GM12878 (cell line): ENCODE measurements at regions not wholly inside any gene's neighbourhood (a gene's known extent, or its start where the extent isn't known, plus 50 kb on each side); places are given as distances from the start of the nearest gene placed in this dataset.

Experiments
- ATAC-seq: fragments of 200-7000 bp; cut with Tn5 transposase; 3 replicates; pipeline ENCODE4 v1.9.1; 2020; ENCODE audit warnings: mild to moderate bottlenecking, moderate library complexity
- BruUV-seq: library from RNA; stranded (reverse); fragments of 400-500 nt; replicated peaks from 2 replicates; lab custom pipeline; 2021; lab: Mats Ljungman, UMichigan
- CTCF ChIA-PET: fragments of 300-600 bp; sonication (Branson Sonifier 250); formaldehyde crosslinking; extraction: SDS; loops from one replicate; lab custom pipeline; 2021; ENCODE audit warnings: inconsistent platforms; lab: Yijun Ruan, JAX
- POLR2A ChIA-PET: fragments of 350-600 bp; formaldehyde crosslinking; extraction: SDS; loops from one replicate; lab custom pipeline; 2021; ENCODE audit warnings: inconsistent platforms; lab: Charles Lee
- RAD21 ChIA-PET: fragments of 300-600 bp; sonication (Branson Sonifier 250); formaldehyde crosslinking; loops from one replicate; lab custom pipeline; 2023; ENCODE audit warnings: antibody characterized with exemption; ENCODE audit not compliant: unreplicated experiment; lab: Charles Lee
- SMC1A ChIA-PET: fragments of 300-600 bp; sonication (Branson Sonifier 250); formaldehyde crosslinking; loops from one replicate; lab custom pipeline; 2023; ENCODE audit not compliant: unreplicated experiment, uncharacterized antibody; lab: Charles Lee
- DNase-seq: peaks from one replicate; pipeline ENCODE4 v3.0.0-alpha.2; 2011; ENCODE audit warnings: low read depth, low spot score
- FAIRE-seq: peaks from 3 replicates; lab custom pipeline; 2011; peaks lifted over from hg19 to GRCh38; lab: Jason Lieb, UNC
- H2AFZ ChIP-seq: 2 replicates; pipeline ENCODE4 v1.6.0; 2011; ENCODE audit warnings: low read depth, low read length, control low read depth; ENCODE audit not compliant: control insufficient read depth
- H3K27ac ChIP-seq: 2 replicates; pipeline ENCODE4 v1.5.1; 2011; ENCODE audit warnings: control low read depth; ENCODE audit not compliant: control insufficient read depth, insufficient read depth
- H3K27me3 ChIP-seq, 2 experiments: replicated peaks in 1 of 2; 2 replicates each; pipeline versions ENCODE4 v1.6.0 to v1.6.1; 2011; ENCODE audit warnings: low read length in 1 of 2; ENCODE audit not compliant: control insufficient read depth in 2 of 2, insufficient read depth in 2 of 2
- H3K36me3 ChIP-seq, 2 experiments: 2 replicates each; pipeline ENCODE4 v1.5.1; 2011; ENCODE audit warnings: low read length in 1 of 2; ENCODE audit not compliant: control insufficient read depth in 2 of 2, insufficient read depth in 2 of 2
- H3K4me1 ChIP-seq: 2 replicates; pipeline ENCODE4 v1.6.1; 2011; ENCODE audit warnings: mild to moderate bottlenecking, low read length, moderate library complexity, mixed read lengths; ENCODE audit not compliant: control insufficient read depth, insufficient read depth
- H3K4me2 ChIP-seq: 2 replicates; pipeline ENCODE4 v1.6.0; 2011; ENCODE audit warnings: control low read depth; ENCODE audit not compliant: control insufficient read depth, insufficient read depth
- H3K4me3 ChIP-seq: fragments of 200-600 bp; sonication (generic); 2 replicates; pipeline ENCODE4 v1.5.1; 2016
- H3K79me2 ChIP-seq: 2 replicates; pipeline ENCODE4 v1.6.0; 2011; ENCODE audit warnings: low read length; ENCODE audit not compliant: control insufficient read depth, insufficient read depth
- H3K9ac ChIP-seq: 2 replicates; pipeline ENCODE4 v1.8.0; 2011; ENCODE audit warnings: low read length, control low read depth, mixed read lengths; ENCODE audit not compliant: control insufficient read depth, insufficient read depth
- H3K9me3 ChIP-seq: replicated peaks from 3 replicates; pipeline ENCODE4 v1.5.1; 2011; ENCODE audit warnings: mild to moderate bottlenecking, low read length; ENCODE audit not compliant: control insufficient read depth, insufficient read depth
- H4K20me1 ChIP-seq: 2 replicates; pipeline ENCODE4 v1.6.0; 2011; ENCODE audit not compliant: control insufficient read depth, insufficient read depth
- BHLHE40 ChIP-seq, 2 experiments: fragments of 450-650 bp in 1 of 2; IDR thresholded peaks; 2 replicates each; pipeline ENCODE4 v1.6.1; 2011 to 2017; ENCODE audit warnings: low read depth in 2 of 2, borderline replicate concordance in 1 of 2, improper control_type of control experiment in 1 of 2, low read length in 1 of 2, mild to moderate bottlenecking in 1 of 2
- HDAC2 ChIP-seq: fragments of 200-600 bp; sonication (generic); IDR thresholded peaks from 2 replicates; pipeline ENCODE4 v1.6.1; 2017
- HDAC6 ChIP-seq: fragments of 200-600 bp; sonication (generic); IDR thresholded peaks from one replicate; pipeline ENCODE4 v1.8.0; 2017; ENCODE audit warnings: antibody characterized with exemption; ENCODE audit not compliant: unreplicated experiment
- HSF1 ChIP-seq: fragments of 150-350 bp; IDR thresholded peaks from 2 replicates; pipeline ENCODE4 v1.6.1; 2014; ENCODE audit warnings: mild to moderate bottlenecking, low read depth, low read length
- JUNB ChIP-seq: IDR thresholded peaks from 2 replicates; pipeline ENCODE4 v1.6.1; 2016; ENCODE audit warnings: antibody characterized with exemption, mild to moderate bottlenecking
- MLLT1 ChIP-seq: fragments of 450-650 bp; IDR thresholded peaks from 2 replicates; pipeline ENCODE4 v1.6.1; 2016; ENCODE audit warnings: mild to moderate bottlenecking
- MTA2 ChIP-seq: fragments of 450-650 bp; IDR thresholded peaks from 2 replicates; pipeline ENCODE4 v1.6.1; 2016; ENCODE audit warnings: low read depth, mild to moderate bottlenecking, moderate library complexity
- NFXL1 ChIP-seq: fragments of 450-650 bp; IDR thresholded peaks from 2 replicates; pipeline ENCODE4 v1.6.1; 2017; ENCODE audit warnings: antibody characterized with exemption, mild to moderate bottlenecking, borderline replicate concordance
- NFYB ChIP-seq: IDR thresholded peaks from 2 replicates; pipeline ENCODE4 v1.6.1; 2011; ENCODE audit warnings: low read depth, mild to moderate bottlenecking, low read length, improper control_type of control experiment, moderate library complexity; ENCODE audit not compliant: insufficient read depth
- RBBP5 ChIP-seq: fragments of 200-600 bp; sonication (generic); conservative IDR thresholded peaks from 2 replicates; pipeline ENCODE4 v1.6.1; 2016
- USF1 ChIP-seq: IDR thresholded peaks from 2 replicates; pipeline ENCODE4 v1.6.1; 2011; ENCODE audit warnings: borderline replicate concordance, low read depth, mild to moderate bottlenecking, moderate library complexity, mixed read lengths, low read length; ENCODE audit not compliant: insufficient read depth; ENCODE audit errors: extremely low read length
- in situ Hi-C: fragments of 300-500 bp; cut with MboI; formaldehyde crosslinking; loops from 9 replicates; pipeline ENCODE4 v1.14.3; 2018; ENCODE audit warnings: mixed read lengths
- intact Hi-C: fragments of 100-400 bp; cut with micrococcal nuclease; formaldehyde crosslinking; loops from one replicate; pipeline ENCODE4 v1.14.2; 2022; ENCODE audit not compliant: unreplicated experiment

GRCh38 chr4:35644591-35644990 lies 599.7 kb downstream of the ARAP2 start:
- no peak for TF ChIP-seq USF1
- no peak for TF ChIP-seq HSF1
- no peak for TF ChIP-seq NFYB
- no peak for TF ChIP-seq MTA2
- TF ChIP-seq JUNB, result no peak
- TF ChIP-seq MLLT1, result no peak
- TF ChIP-seq HDAC2, result no peak
- no peak for TF ChIP-seq HDAC6
- TF ChIP-seq BHLHE40 (IDR thresholded peaks at IDR 0.05; ENCODE audit: borderline replicate concordance in 1 of 2, low read depth in 2 of 2, low read length in 1 of 2), result no peak
- no peak for TF ChIP-seq RBBP5
- TF ChIP-seq NFXL1, result no peak
- DNase-seq (no peak), FAIRE-seq (no peak), ATAC-seq (no peak)
- CTCF ChIA-PET, result no interaction called here
- Histone ChIP-seq H3K9ac (no peak overlapping the region), H4K20me1 (no peaks in the 10 kb centered on the region), H3K36me3 (no peaks in the 10 kb centered on the region), H3K4me3 (no peak overlapping the region), H3K9me3 (no peaks in the 10 kb centered on the region), H2AFZ (no peak overlapping the region), H3K4me1 (no peaks in the 10 kb centered on the region), H3K79me2 (no peaks in the 10 kb centered on the region), H3K4me2 (no peak overlapping the region), H3K27ac (no peak overlapping the region), H3K27me3 (no peaks in the 10 kb centered on the region)
- BruUV-seq, result no TSS peak
- POLR2A ChIA-PET, result no interaction called here
- in situ Hi-C loops (no loop called here), intact Hi-C loops (no loop called here)
- RAD21 ChIA-PET, result no interaction called here
- SMC1A ChIA-PET, result no interaction called here
